Cardiac fibroblast (primary cell): ENCODE measurements at regions not wholly inside any gene's neighbourhood (a gene's known extent, or its start where the extent isn't known, plus 50 kb on each side); places are given as distances from the start of the nearest gene placed in this dataset.

Experiments
- DNase-seq, 2 donors: peaks; one replicate each; pipeline versions ENCODE4 v3.0.0 to v3.0.0-alpha.2; 2010; ENCODE audit warnings: low read depth in 2 of 2
- H3K4me3 ChIP-seq, 2 donors: replicated peaks in 1 of 2; 1 replicate in 1 of 2; 2 replicates in 1 of 2; pipeline ENCODE4 v1.5.1; 2011; ENCODE audit warnings: low read depth in 2 of 2, low read length in 2 of 2, mild to moderate bottlenecking in 2 of 2, moderate library complexity in 1 of 2
- TF ChIP-seq, protein P1 (sequence below): IDR thresholded peaks from one replicate; pipeline ENCODE4 v1.5.1; 2011; ENCODE audit warnings: low read depth, mild to moderate bottlenecking, low read length, inconsistent platforms

GRCh38 chr10:78307576-78307975 lies 273.9 kb downstream of the RPS24 start:
- DNase-seq, result no peak
- H3K4me3 ChIP-seq, result no peak overlapping the region
- TF ChIP-seq, protein P1, sequence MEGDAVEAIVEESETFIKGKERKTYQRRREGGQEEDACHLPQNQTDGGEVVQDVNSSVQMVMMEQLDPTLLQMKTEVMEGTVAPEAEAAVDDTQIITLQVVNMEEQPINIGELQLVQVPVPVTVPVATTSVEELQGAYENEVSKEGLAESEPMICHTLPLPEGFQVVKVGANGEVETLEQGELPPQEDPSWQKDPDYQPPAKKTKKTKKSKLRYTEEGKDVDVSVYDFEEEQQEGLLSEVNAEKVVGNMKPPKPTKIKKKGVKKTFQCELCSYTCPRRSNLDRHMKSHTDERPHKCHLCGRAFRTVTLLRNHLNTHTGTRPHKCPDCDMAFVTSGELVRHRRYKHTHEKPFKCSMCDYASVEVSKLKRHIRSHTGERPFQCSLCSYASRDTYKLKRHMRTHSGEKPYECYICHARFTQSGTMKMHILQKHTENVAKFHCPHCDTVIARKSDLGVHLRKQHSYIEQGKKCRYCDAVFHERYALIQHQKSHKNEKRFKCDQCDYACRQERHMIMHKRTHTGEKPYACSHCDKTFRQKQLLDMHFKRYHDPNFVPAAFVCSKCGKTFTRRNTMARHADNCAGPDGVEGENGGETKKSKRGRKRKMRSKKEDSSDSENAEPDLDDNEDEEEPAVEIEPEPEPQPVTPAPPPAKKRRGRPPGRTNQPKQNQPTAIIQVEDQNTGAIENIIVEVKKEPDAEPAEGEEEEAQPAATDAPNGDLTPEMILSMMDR, result no peak

DNA sequence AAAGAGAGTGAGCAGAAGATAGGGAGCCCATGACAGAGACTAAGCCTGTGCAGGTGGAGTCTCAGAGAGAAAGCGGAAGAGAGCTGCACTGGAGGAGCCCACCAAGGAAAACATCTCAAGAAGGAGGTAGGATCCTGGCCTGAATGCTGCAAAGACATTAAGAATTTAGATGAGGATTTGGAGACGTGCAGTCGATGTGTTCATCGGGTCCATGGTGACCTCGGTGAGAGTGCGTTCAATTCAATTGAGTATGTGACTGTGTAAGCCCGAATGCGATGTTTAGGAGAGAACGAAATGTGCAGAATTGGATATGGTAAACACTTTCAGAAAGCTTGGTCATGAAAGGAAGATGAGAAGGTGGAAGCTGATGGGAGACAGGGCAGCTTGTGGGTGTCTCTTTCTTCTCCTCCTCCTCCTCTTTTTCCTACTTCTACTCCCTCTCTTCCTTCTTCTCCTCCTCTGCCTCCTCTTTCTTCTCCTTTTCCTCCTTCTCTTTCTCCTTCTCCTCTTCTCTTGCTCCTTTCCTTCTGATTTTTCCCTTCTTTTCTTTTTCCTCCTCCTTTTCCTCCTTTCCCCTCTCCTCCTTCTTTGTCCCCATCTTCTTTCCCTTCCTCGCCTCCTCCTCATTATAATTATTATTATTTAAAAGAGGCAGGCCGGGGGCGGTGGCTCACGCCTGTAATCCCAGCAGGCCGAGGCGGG lies 276.0 kb downstream of the RPS24 start:
- H3K4me3 ChIP-seq, result no peak overlapping the region
- no peak for DNase-seq
- TF ChIP-seq, protein P1, result no peak

DNA sequence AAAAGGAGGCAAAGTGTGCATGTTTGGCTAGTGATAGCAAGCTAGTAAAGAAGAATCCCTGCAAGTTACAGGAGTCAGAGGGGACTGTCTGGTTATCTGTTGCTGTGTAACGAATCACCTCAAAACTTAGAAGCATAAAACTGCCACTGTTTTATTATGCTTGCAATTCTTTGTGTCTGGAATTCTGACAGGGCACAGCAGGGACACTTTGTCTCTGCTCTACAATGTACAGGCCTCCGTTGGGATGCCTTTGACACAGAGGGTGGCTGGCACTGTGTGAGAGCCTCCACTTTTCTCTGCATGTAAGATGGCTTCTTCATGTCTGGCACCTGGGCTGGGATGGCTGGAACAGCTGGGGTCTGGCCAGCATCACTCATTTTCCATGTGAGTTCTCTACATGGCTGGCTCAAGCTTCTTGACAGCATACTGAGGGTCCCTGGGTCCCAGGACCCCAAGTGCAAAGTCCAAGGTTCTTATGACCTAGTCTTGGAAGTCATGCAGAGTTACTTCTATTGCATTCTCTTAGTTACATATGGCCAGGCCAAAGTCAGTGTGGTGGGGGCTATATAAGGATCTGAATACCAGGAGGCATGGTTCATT lies 276.9 kb downstream of the RPS24 start:
- no peak overlapping the region for H3K4me3 ChIP-seq
- TF ChIP-seq, protein P1, result no peak
- no peak for DNase-seq

- TF ChIP-seq, protein P1, result no peak
- peak; percentile 53 to 88 for DNase-seq
- no peak overlapping the region for H3K4me3 ChIP-seq
Measured at GRCh38 chr10:78312197-78313047, 278.8 kb downstream of the RPS24 start.

DNA sequence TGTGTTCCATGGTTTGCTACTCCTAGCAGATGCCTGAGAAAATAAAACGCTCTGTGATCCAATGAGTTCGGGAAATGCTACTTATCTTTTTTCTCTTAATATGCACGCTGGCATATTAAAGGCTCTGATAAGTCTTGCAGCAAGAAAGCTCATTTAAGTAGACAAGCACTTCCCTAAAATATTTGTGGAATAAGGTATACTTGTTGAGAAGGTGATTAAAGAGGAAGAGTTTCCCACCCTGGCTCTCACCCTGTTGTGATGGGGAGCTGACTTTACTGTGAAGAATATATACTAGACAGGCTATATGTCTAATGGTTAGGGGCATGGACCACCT lies 279.4 kb downstream of the RPS24 start:
- TF ChIP-seq, protein P1, result no peak
- no peak for DNase-seq
- H3K4me3 ChIP-seq, result no peak overlapping the region

GRCh38 chr10:78313636-78314035 lies 280.0 kb downstream of the RPS24 start:
- H3K4me3 ChIP-seq, result no peak overlapping the region
- TF ChIP-seq, protein P1, result no peak

More at GRCh38 chr10:78313636-78314035, 280.0 kb downstream of the RPS24 start:
- no peak for DNase-seq
